NCI-H526 (cell line): ENCODE measurements at regions not wholly inside any gene's neighbourhood (a gene's known extent, or its start where the extent isn't known, plus 50 kb on each side); places are given as distances from the start of the nearest gene placed in this dataset.
"Not testable (repeated sequence)": the region's sequence is repeated elsewhere in the genome, so short reads cannot be mapped to it uniquely, and the experiment has no call there.

Experiments used
- DNase-seq, 2 experiments: peaks; one replicate each; lab custom pipeline; 2025; lab: John Stamatoyannopoulos, UW

- DNase-seq, result no peak
Measured at GRCh38 chr6:100096341-100096740, 102.3 kb upstream of the MCHR2 start.

- no peak for DNase-seq
Measured at GRCh38 chr6:100093405-100093804, 99.4 kb upstream of the MCHR2 start.

GRCh38 chr6:100088009-100088408 is 94.0 kb upstream of the MCHR2 start:
- DNase-seq, result no peak

- DNase-seq, result no peak
Measured at GRCh38 chr6:100084991-100085364, 91.0 kb upstream of the MCHR2 start.

- DNase-seq, result no peak
Measured at GRCh38 chr6:100084316-100084990, 90.4 kb upstream of the MCHR2 start.

- DNase-seq, result peak in 1 of 2 experiments; percentile 28
Measured at GRCh38 chr6:100078509-100078908, 84.5 kb upstream of the MCHR2 start.

GRCh38 chr6:100065348-100065747 is 71.3 kb upstream of the MCHR2 start:
- DNase-seq, result no peak

- DNase-seq, result no peak
Measured at GRCh38 chr6:100062621-100063020, 68.6 kb upstream of the MCHR2 start.

GRCh38 chr6:100057941-100058340 is 63.9 kb upstream of the MCHR2 start:
- DNase-seq, result no peak

- no peak for DNase-seq
Measured at GRCh38 chr6:100050550-100050949, 56.5 kb upstream of the MCHR2 start.

- not testable (repeated sequence) for DNase-seq
Measured at GRCh38 chr6:100043961-100044360, 49.9 kb upstream of the MCHR2 start.
